HG03196 (cell line): ENCODE measurements at regions not wholly inside any gene's neighbourhood (a gene's known extent, or its start where the extent isn't known, plus 50 kb on each side); places are given as distances from the start of the nearest gene placed in this dataset.
"Not testable (repeated sequence)": the region's sequence is repeated elsewhere in the genome, so short reads cannot be mapped to it uniquely, and the experiment has no call there.

Experiments
- ATAC-seq: cut with Tn5 transposase; IDR thresholded peaks from one replicate; pipeline ENCODE4 v1.9.1; 2021; ENCODE audit not compliant: unreplicated experiment

- no peak for ATAC-seq
These were observed 485.6 kb upstream of the IL12A start for GRCh38 chr3:159502986-159503385.

GRCh38 chr3:159510988-159511387, 477.6 kb upstream of the IL12A start:
- not testable (repeated sequence) for ATAC-seq

- ATAC-seq = no peak
These were observed 475.2 kb upstream of the IL12A start for GRCh38 chr3:159513444-159513843.

GRCh38 chr3:159513867-159514380, 474.7 kb upstream of the IL12A start:
- ATAC-seq = no peak

GRCh38 chr3:159517105-159517504, 471.5 kb upstream of the IL12A start:
- ATAC-seq = no peak

GRCh38 chr3:159520638-159521037, 468.0 kb upstream of the IL12A start:
- ATAC-seq = no peak

GRCh38 chr3:159522276-159522675, 466.4 kb upstream of the IL12A start:
- no peak for ATAC-seq

- no peak for ATAC-seq
These were observed 460.3 kb upstream of the IL12A start for GRCh38 chr3:159528251-159528895.

GRCh38 chr3:159532577-159532976, 456.1 kb upstream of the IL12A start:
- ATAC-seq = no peak

- ATAC-seq = no peak
These were observed 454.1 kb upstream of the IL12A start for GRCh38 chr3:159534496-159534895.

GRCh38 chr3:159536876-159537275, 451.8 kb upstream of the IL12A start:
- no peak for ATAC-seq

- ATAC-seq = no peak
These were observed 450.1 kb upstream of the IL12A start for GRCh38 chr3:159538507-159538906.

GRCh38 chr3:159540882-159541495, 447.6 kb upstream of the IL12A start:
- ATAC-seq = no peak

GRCh38 chr3:159548675-159549335, 439.8 kb upstream of the IL12A start:
- no peak for ATAC-seq

- no peak for ATAC-seq
These were observed 433.4 kb upstream of the IL12A start for GRCh38 chr3:159555205-159555604.

GRCh38 chr3:159559771-159560170, 428.9 kb upstream of the IL12A start:
- no peak for ATAC-seq

GRCh38 chr3:159560214-159560979, 428.2 kb upstream of the IL12A start:
- ATAC-seq = no peak

- ATAC-seq = no peak
These were observed 423.3 kb upstream of the IL12A start for GRCh38 chr3:159565313-159565712.

- no peak for ATAC-seq
These were observed 405.0 kb upstream of the IL12A start for GRCh38 chr3:159583662-159584061.

GRCh38 chr3:159584421-159584820, 404.2 kb upstream of the IL12A start:
- ATAC-seq = no peak

GRCh38 chr3:159586571-159587202, 401.9 kb upstream of the IL12A start:
- ATAC-seq = no peak
